ENCODE measurements at regions not wholly inside any gene's neighbourhood (a gene's known extent, or its start where the extent isn't known, plus 50 kb on each side); places are given as distances from the start of the nearest gene placed in this dataset.
"Not testable (repeated sequence)": the region's sequence is repeated elsewhere in the genome, so short reads cannot be mapped to it uniquely, and the experiment has no call there.

DNA sequence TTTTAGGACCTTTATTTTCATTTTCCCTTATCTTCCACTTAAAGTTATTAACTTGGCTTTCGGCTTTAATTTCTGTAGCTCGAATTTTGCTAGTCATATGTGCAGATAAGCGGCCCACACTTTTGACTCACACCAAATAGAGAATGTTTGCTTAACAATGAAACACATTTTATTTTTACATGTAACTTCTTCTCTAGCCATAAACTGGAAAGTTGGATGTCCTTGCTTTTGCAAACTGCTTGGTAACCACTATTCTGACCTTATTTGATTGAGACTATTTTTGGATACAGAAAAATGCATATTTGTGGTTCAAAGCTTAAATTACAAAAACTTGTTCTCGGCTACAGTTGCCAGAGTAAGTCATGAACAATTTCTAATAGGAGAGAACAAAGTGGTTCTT is 600.0 kb downstream of the KCTD12 start:
- DNase-seq (ENCODE audit: low spot score), result no peak

DNA sequence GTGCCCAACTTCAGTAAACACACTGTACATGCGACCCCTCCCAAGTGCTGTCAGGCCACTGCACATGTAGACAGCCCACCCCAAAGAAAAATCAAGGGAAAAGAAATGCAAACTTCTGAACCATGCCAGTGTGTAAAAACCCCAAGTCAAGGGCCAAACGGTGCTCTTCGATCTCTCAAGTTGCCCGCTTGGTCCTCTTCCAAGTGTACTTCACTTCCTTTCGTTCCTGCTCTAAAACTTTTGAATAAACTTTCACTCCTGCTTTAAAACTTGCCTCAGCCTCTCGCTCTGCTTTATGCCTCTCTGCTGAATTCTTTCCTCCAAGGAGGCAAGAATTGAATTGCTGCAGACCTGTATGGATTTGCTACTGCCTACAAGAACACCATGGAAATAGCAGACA is 600.7 kb downstream of the KCTD12 start:
- no peak for DNase-seq (ENCODE audit: low spot score)

DNA sequence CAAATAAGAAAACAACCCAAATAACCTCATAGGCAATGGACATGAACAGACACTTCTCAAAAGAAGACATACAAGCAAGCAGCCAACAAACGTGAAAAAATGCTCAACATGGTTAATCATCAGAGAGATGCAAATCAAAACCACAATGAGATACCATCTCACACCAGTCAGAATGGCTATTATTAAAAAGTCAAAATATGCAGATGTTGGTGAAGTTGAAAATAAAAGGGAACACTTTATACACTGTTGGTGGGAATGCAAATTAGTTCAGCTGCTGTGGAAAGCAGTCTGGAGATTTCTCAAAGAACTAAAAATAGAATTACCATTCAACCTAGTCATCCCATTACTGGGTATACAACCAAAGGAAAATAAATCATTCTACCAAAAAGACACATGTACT is 606.4 kb downstream of the KCTD12 start:
- DNase-seq (ENCODE audit: low spot score), result not testable (repeated sequence)

DNA sequence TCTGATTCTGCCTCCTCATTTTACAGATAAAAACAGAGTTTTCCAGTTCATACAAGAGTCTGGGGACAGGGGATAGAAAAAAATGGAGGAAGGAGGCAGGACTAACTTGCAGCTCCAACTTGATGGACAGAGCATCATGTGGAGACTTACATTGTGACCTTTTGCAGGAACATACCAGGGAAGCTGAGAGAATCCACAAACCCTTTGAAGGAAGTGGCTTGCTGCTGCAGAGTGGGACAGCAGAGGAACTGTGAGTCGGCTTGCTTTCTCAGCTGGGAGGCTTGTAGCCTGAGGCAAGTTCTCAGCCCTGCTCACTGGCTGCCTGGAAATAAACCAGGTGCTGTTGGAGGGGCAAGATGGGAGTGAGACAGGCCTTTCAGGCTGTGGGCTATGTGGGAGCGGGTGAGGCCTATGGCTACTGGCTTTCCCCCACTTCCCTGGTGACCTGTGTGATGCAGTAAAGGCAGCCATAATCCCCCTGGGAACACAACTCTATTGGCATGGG is 614.4 kb downstream of the KCTD12 start:
- DNase-seq (ENCODE audit: low spot score), result no peak

DNA sequence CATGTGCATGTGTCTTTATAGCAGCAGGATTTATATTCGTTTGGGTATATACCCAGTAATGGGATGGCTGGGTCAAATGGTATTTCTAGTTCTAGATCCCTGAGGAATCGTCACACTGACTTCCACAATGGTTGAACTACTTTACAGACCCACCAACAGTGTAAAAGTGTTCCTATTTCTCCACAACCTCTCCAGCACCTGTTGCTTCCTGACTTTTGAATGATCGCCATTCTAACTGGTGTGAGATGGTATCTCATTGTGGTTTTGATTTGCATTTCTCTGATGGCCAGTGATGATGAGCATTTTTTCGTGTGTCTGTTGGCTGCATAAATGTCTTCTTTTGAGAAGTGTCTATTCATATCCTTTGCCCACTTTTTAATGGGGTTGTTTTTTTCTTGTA is 617.9 kb downstream of the KCTD12 start:
- DNase-seq (ENCODE audit: low spot score), result not testable (repeated sequence)

DNA sequence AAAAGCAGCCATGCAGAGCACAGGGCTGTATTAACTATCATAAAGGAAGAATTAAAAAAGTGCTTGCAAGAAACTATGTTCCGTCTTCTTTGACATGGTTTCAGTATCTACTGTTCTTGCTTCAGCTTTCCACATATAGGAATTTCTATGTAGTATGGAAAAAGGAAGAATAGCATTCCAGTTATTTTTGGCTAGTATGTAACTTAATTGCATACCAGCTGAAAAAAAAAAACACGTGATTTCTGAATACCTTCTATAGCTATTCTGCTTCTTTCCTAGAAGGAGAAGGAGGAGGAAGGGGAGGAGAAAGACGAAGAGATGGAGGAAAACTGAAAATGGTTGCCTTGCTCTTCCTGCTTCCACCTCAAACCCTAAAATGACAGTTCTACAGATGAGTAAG is 619.0 kb downstream of the KCTD12 start:
- DNase-seq (ENCODE audit: low spot score), result no peak

DNA sequence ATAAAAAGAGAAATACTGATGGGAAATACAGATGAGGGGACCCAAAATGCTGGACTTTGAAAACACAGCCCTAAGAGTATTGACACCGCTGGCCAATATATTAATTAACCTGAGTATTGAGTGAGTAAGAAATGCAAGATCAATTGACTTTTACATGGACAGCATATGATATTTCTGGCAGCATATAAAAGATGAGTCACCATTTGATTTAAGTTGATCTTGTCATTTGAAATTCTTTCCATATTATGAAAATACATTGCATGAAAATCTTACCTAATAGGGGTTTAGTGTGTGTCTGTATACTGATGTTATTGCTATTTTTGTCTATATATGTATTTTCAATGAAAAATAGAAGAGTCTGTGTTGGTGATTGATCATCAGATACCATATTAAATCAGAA is 619.6 kb downstream of the KCTD12 start:
- DNase-seq (ENCODE audit: low spot score), result no peak

DNA sequence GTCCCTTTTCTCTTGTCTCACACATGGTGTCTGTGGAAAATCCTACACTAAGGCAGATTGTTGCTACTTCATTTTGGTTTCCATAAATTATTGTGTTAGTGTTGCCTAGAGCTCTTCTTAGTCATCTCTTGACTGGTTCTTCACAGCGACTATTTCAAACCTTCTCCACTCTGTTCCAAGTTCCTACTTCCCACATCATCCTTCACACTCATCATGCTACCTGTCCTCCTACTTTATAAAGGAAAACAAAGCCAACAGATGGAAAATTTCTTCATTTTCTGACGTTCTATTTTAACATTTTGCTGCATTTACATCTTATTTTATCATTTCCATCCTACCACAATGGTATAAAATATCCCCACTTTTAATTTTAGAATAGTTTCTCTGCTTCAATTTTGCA is 614.1 kb downstream of the LMO7 start:
- DNase-seq (ENCODE audit: low spot score), result no peak

DNA sequence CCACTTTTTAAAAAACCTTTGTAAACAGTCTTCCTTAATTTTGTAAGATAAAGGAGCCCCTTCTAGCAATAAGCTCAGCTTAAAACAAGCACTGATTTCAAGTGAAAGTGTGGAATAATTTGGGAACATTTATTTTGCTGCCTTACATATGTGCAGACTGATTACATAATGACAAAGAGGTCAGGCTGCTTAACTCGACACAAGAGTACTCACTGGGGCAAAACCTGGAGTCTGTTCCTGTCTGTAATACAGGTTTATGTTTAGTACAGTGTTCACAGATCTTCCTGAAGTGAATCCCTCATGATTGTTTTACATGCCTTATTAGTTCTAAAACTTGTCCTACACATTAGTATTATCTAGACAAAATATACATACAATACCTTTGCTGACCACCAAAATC is 609.8 kb downstream of the LMO7 start:
- DNase-seq (ENCODE audit: low spot score), result no peak

DNA sequence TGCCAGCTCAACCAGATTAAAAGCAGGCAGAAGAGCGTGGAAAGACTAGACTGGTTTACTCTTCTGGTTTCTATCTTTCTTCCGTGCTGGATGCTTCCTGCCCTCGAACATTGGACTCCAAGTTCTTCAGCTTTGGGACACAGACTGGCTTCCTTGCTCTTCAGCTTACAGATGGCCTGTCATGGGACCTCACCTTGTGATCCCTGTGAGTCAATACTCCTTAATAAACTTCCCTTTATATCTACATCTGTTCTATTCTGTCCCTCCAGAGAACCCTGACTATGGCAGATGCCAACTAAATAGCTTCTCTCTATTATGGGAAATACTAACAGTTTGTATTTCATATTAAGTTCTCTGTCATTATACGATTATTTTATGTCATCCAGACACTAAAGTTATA is 609.1 kb downstream of the LMO7 start:
- DNase-seq (ENCODE audit: low spot score), result no peak

DNA sequence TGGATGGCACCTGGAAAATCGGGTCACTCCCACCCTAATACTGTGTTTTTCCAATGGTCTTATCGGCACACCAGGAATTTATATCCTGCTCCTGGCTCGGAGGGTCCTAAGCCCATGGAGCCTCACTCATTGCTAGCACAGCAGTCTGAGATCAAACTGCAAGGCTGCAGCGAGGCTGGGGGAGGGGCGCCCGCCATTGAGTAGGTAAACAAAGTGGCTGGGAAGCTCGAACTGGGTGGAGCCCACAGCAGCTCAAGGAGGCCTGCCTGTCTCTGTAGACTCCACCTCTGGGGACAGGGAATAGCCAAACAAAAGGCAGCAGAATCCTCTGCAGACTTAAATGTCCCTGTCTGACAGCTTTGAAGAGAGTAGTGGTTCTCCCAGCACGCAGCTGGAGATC is 607.0 kb downstream of the LMO7 start:
- not testable (repeated sequence) for DNase-seq (ENCODE audit: low spot score)

DNA sequence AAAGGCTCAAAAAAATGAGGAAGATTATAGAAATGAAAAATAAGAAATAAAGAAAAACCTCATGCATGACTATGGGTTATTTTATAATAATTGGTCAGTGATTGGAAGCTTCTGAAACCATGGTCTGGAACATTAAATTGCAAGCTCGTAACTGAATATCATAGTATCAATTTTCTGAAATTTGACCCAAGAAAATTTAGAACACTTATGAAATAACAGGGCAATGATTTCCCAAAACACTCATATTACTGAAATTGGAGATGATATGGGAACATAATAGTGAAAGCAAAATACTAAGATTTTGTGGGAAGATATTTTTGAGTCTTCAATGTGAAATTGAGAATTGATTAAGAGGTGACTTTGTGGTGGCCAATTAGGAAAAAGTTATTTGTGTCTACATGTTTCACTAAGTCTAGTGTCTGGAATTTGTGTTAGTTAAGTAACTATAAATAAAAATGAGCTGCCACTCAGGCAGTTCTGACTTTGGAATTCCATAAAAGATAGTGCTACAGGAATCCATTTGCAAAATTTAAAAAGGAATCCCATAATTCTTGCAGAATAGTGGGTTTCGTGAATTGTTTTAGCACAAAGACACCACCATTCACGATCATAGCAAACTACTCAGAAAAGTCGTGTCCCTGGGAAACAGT is 603.0 kb downstream of the LMO7 start:
- no peak for DNase-seq (ENCODE audit: low spot score)

DNA sequence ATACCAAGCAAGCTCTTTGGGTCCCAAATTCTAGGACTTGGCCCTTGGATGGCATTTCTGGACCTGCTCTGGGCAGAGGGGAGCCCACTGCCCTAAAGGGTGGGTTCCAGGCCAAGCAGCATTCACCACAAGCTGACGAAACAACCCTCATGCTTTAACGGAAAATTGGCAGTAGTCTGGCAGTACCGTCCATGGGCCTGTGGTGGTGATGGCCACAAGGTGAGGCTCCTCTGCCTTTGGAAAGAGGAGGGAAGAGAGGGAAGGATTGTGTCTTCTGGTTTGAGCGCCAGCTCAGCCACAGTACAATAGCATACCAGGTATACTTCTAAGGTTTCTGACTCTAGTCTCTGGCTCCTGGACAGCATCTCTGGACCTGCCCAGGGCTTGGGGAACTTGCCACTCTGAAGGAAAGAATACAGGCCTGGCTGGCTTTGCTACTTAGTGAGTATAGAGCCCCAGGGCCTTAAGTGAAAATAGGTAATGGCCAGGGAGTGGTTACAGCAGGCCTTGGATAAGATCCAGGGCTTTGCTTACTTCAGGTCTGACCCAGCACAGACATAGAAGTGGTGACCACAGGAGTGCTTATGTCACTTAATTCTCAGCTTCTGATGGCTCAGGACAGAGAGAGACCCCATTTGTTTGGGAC is 595.5 kb downstream of the LMO7 start:
- DNase-seq (ENCODE audit: low spot score), result no peak

DNA sequence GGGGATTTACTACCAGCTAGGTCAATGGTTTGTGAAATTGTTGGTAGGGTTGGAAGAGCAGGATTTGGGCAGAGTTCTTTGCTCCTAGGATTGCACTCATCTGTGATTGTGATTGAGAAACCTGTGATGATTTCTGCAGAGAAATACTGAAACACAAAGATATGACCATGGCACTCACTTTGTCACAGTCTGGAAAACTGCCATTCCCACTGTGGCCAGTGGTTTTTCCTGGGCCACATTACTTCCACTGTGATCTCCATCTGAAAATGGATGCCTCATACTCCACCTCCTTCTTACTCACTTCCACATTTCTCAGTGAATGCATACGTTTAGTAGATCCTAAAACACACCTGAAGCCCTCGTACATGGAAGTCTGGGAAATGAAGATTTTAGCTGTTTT is 593.2 kb downstream of the LMO7 start:
- DNase-seq (ENCODE audit: low spot score), result no peak

DNA sequence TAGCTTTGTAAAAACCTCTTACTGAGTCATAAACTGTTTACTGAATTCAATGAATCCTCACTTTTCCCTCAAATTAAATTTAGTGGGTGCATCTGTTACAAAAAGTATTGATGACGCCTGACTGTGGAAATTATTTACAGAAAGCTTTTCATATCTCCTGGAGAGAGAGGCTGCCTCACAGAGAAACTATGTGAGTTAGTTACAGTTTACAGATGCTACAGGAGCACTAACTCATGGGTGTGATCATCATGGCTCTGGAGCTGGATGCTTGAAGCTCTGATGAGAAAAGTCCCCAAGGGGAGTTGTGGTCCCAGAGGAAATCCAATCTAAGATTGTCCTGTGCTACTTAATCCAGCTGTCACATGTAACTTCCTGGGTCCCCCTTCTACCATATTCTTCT is 590.8 kb downstream of the LMO7 start:
- no peak for DNase-seq (ENCODE audit: low spot score)

DNA sequence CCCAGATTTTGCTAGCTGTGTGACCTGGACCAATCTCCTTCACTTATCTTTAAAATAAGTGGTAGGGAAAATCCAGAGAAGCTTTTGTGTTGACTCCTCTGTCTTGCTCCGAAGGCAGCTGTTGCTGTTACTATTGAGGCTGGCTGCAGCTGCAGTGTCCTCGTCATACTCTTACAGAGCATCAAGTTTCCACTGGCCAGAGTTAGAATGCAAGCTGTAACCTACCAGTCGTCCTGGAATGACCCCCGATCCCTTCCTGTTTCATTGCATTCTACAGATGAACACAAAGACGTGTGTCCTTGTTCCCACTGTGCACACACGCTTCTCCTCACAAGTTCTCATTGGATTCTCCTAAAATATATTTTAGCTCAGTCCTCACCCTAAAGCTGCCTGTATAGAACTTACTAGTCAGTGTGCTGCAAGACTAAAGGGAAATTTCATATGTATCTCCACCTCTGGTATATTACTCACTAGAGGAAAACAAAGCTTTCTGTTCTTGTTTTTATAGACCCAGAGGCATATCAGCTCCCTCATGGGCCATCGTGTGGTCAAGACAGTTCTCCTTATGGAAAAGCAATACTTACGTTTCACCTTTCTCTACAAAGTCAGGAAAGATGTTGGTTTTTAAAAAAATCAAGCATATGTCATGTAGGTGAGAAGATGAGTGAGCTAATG is 589.8 kb downstream of the LMO7 start:
- no peak for DNase-seq (ENCODE audit: low spot score)

DNA sequence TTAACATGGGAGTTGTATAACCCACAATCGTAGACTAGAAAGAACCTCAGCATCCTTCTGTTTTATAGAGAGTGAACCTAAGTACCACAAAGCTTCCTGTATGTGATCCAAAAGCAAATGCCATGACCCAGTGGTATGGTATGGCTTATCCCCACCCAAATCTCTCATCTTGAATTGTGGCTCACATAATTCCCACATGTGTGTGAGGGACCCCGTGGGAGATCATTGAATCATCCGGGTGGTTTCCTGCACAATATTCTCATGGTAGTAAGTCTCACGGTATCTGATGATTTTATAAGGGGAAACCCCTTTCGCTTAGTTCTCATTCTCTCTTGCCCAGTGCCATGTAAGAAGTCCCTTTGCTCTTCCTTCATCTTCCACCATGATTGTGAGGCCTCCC is 587.9 kb downstream of the LMO7 start:
- no peak for DNase-seq (ENCODE audit: low spot score)

DNA sequence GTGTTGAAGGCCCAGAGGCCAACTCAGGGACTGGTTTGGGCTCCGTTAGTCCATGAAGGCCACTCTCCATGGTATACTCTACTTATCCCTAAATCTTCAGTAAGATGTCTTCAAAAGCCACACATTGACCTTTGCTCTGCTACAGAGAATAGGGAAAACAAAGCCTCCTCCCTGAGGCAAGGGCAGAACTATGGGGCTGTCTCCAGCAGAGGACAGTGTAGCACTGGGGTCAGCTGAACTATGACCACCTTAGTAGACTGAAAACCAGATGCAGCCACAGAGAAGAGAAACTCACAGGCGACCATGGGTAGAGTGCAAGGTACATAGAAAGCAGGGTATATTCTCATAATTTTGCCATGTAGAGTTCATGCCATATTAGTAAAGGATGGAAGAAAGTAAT is 587.4 kb downstream of the LMO7 start:
- DNase-seq (ENCODE audit: low spot score), result no peak

DNA sequence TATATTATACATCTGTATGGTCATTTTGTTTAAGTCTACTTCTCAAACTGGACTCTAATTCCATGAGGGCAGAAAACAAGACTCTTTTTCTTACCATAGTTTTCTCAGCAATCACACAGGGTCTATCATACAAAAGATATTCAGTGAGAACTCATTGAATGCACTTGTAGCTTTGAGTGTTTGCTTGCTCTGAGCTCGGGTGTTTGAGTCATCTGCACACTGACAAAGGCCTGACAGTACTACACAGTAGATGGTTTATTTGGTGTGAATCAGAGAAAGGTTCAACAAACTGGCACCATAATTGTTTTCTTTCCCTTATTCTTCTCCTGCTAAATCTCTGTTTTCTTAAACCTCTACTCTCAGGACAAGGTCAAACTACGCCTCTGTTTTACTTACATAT is 586.4 kb downstream of the LMO7 start:
- DNase-seq (ENCODE audit: low spot score), result no peak

DNA sequence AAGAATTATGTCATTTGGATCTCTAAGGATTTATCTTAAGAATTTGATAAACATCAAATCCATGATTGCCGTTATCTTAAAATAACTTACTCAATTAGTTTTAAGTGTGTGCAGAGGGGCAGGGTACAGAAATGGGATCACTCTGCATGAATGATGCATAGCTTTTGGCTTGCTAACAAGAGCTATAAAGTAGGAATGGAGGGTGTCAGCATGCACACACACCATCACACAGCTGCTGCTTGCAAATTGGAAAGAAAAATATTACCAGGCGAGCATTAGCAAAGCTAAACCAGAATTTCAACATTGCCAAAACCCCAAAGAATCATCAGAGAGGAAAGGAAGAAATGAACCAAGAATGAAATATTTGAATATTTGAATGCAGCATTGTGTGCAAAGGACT is 580.6 kb downstream of the LMO7 start:
- DNase-seq (ENCODE audit: low spot score), result no peak

DNA sequence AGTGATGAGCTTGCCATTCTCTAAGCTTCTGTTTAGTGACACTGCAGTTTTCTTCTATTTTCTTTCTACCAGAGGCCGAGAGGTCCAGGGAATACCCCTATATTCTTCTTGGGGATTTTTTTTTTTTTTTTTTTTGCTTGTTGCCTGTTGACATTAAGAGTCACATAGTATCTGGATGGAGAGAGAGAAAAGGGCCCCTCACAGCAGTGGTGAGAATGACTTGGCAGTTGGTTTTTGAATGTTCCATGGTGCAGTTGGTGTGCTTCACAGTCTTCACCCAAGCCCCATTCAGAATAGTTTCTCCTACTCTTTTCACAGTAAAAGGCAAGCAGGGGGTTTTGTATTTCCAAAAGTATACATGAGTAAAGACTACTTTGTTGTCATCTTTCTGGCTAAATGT is 577.9 kb downstream of the LMO7 start:
- no peak for DNase-seq (ENCODE audit: low spot score)

DNA sequence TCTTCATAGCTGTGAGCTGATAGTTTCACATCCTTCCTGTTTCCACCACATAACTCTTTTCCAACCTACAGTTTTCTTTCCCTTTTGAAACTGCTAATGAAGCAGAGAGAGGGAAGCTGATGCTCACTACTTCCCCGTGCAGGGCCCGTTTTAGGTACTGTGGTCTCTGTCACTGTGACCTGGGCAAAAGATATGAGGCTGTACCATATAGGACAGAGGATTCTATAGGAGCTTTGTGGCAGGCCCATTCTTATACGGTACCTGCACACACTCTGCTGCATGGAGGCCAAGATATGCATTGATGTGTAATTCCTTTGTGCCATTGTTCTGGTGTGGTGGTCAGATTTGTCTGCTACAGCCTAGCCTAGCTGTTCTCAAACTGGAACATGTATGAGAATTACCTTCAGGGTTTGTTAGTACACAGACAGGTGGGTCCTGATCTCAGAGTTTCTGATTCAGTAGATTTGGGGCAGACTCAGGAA is 577.3 kb downstream of the LMO7 start:
- DNase-seq (ENCODE audit: low spot score), result no peak

DNA sequence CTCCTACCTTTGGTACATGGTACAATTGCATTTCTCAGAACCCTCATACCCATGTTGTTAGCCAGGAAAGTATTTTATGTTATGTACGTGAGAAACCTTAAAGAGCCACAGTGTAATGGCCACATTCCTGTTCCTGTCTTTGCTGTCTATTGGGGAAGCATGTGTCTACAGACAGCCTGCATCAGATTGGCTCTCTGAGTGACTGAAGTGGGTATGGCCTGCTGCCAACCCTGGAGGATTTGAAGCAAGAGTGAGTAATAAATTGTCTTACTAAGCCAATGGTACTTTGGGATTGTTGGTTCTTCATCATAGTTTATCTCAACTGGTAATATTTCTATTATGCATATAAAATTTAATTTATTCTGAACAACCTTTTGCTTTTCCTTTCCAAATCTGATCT is 574.1 kb downstream of the LMO7 start:
- no peak for DNase-seq (ENCODE audit: low spot score)
